Fibroblast of skin of abdomen (primary cell): ENCODE measurements at regions not wholly inside any gene's neighbourhood (a gene's known extent, or its start where the extent isn't known, plus 50 kb on each side); places are given as distances from the start of the nearest gene placed in this dataset.

ENCODE experiments used
- DNase-seq: peaks from one replicate; pipeline ENCODE4 v3.0.0-alpha.2; 2013

DNA sequence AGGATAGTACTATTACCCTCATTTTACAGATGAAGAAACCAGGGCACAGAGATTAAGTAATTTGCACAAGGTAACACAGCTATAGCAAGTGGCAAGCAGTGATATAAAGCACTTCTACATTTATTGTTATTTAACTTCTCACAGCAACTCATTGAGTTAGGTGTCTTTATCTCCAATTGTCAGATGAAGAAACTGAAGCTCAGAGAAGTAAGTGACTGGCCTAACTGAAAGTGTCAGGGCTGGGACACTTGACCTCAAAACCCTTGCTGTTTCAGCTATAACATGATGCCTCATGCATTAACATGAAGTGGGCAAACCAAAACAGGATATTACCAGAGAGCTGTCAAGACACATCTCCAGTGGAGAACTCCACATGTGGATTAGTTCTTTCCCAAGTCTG lies 65.8 kb upstream of the LEKR1 start:
- no peak for DNase-seq

DNA sequence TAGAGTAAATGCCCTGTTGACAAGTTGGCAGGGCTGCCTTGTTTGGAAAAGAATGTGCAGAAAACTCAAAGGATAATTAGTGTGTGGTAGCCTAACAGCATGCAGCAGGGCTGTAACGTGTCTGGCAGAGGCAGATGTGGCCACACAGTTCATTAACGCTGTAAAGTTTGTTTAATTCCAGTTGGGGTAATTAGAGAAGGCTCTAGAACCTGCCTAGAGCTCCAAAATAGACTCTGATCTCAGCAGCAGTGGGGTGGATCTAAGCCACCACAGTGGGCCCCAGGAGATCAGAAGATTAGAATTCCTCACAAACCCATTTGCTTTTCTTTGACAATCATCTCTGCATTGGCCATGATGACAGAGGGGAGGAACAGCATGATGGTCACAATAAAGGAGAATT lies 65.1 kb upstream of the LEKR1 start:
- DNase-seq = no peak

DNA sequence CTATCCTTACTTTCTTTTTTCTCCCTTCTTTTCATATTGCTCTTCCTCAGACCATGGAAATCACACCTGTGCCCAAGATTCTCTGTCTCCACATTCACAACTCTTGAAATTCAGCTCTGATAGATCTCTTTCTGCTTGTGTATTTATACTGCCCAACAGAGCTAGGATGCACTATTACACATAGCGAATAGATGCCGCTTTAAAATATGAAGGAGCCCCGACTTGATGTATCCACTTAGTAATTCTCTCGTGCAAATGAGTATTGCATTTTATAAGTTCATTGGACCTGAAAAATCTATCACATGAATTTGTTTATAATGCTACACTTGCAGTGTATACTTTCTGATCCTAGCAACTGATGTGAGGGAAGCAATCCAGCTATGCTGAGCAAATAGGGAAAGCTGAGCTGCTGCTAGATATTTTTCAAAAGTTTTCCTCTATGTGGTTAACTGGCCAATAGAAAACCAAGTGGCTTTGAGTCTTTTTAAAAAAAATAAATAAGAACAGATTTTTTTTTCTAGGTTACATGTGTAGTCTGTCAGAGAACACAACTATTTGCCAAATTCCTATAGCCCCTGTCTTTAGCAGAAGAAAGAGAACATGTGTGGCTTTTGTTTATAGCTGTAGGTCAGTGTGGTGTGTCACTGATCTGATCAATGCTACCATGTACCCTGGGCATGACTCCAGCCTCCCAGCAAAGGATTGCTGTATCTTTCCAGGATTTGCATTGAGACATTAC lies 64.3 kb upstream of the LEKR1 start:
- peak; percentile 57 for DNase-seq

DNA sequence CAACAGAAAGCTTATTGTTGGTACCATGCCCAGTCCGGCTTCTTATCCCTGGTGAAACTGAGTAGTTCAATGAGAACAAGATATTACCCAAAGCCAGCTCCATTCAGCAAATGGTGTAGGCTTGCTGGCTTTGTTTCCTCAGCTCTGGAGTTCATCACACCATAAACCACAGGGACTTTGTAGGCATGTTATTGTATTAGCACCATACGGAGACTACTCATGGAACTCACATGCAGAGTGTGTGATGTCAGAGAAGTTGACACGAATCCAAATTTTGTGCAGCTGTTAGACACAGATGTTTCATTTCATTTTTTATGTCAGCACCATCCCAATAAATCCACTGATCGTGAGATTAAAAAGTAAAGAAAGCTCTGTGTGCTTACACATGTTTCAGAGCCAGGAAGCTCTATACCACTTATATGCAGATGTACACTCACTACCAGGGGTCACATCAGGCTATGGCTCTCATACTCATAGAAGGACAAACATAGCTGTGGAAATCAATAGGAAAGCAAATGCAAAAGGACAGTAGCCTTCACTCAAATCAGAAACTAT lies 63.4 kb upstream of the LEKR1 start:
- peak; percentile 95 for DNase-seq

DNA sequence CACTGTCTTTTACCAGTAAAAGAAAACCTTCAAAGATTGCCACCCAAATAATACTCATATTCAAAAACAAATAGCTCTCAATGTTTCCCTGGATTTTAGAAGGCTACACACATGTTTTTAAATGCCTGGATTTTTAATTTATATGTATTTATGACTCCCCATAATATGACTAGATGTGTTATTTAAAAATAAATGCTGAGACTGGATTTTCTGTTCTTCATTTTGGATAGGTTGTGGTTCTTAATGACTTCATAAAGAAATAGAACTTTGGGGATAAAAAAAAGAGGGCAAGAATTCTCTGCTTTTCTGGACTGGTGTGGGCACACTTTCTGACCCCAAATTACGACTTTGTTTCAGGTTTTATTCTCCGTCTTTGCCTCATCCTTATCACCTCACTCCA lies 62.8 kb upstream of the LEKR1 start:
- no peak for DNase-seq

DNA sequence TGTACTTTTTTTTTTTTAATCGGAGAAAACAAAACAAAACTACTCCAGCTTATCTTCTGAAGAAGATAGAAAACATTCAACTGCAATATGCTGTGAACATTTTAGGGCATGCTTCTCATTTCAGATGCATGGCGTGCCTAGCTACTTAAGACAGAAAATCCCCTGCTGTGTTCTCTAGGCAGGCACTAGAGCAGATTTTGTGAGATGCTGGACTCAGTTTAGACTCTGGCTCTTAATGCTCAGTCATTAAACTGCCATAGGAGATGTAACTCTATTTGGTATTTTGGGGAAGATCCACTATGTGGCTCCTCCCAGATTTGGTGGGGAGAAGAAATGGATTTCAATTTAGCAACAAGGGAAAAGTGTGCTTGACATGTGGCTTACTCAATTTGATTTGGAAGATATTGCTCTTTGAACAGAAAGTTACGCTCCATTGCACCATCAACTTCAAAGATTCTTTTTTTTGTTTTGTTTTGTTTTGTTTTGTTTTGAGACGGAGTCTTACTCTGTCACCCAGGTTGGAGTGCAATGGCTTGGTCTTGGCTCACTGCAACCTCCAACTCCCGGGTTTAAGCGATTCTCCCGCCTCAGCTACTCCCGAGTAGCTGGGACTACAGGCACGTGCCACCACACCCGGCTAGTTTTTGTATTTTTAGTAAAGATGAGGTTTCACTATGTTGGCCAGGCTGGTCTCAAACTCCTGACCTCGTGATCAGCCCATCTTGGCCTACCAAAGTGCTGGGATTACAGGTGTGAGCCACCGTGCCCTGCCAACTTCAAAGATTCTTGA lies 62.0 kb upstream of the LEKR1 start:
- no peak for DNase-seq

DNA sequence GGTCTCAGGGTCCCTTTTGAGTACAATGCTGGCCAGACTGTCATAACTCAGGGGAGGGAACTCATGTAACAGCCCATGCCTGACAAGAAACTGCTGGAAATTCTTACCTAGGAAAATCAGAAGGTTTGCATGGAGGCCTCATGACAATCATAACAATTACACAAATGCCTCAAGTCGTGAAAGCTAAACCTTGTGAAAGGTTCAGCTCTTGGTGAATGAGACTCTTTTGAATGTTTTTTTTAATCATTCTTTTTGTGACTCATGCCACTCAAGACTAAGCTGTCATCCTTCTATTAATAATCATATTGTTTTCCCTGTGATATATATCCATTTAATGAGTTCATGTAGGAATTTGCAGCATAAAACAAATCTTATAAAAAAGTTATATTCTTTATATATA lies 61.4 kb upstream of the LEKR1 start:
- no peak for DNase-seq

DNA sequence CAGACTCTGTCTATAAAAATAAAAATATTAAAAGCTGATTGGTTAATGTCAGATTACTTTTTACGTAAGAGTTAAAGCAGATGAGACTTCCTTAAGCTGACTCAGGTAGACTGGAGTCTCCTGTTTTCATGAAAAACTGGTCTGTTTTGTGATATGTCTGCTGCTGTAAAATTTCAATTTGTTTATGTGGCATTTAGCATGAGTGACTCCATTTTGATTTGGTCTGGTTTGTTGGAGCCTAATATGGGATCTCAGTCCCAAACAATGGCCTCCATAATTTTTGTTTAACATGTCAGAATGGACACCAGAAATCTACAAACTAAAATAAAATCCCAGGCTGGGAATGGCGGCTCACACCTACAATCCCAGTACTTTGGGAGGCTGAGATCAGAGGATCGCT lies 57.8 kb upstream of the LEKR1 start:
- no peak for DNase-seq

DNA sequence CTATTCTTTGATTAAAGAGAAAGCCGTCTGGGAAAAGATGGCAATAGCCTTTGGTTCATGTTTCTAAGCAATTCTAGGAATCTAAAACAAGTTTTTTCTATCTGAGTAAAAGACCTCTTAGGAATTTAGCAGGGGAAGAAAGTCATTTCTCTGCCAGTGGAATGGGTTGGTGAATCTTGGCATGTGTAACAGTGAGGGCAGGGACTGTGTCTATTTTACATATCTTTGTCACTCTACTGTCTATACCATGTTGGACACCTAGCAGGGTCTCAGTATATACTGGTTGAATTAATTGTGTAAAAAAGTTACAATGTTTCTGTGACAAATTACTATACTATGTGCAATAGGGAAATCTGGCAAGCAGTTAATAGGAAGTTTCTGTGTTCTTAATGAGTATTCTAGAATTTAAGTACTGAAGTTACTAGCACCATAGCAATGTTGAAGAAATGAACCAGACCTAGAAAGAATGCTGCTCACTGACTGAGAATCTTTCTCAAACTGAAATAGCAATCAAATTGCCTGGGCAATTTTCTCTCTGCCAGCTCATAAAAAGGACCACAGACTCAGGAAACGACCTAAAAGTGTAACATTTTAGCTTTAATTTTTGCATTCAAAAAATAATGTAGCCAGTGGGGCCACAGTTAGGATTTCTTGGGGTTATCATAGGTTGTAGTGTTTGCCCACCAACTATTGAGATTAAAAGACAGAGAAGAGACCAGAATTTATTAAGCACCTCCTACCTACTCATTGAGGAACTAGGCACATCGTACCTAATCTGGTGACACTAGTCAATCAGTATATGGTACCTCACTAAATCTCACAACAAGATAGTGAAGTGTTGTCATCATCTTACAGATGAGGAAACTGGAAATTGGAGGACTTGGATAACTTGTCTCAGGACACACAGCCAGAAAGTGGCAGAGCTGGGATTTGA lies 56.2 kb upstream of the LEKR1 start:
- peak; percentile 40 for DNase-seq

DNA sequence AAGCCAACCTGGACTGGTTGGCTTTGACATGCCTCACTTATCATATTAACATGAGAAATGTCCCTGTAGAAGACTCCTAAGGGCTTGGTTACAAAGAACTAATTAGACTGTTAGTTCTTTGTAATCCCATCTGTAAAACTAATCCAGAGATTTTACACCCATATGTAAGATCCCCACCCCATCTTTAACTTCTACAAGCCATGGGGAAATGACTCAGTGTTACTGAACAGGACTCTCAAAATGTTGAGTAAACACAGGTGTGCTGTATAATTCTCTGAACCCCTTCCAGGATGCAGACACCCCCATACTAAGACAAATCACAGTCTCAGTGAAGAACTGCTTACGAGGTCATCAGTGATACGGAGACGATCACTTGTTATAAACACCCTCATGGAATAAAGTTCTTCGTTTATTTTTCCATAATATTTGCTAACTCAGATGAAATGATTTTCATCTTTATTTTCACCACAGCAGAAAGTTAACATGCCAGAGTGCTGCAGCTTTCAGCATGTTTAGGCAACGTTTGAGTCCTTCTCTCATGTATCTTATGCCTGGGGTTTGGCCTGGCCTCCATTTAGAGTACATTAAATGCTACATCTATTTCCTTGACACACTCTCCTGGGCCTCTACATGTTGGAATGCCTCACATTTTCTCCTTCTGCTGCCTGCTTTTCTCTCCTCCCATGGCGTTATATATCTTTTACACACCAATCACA lies 55.3 kb upstream of the LEKR1 start:
- DNase-seq = no peak

DNA sequence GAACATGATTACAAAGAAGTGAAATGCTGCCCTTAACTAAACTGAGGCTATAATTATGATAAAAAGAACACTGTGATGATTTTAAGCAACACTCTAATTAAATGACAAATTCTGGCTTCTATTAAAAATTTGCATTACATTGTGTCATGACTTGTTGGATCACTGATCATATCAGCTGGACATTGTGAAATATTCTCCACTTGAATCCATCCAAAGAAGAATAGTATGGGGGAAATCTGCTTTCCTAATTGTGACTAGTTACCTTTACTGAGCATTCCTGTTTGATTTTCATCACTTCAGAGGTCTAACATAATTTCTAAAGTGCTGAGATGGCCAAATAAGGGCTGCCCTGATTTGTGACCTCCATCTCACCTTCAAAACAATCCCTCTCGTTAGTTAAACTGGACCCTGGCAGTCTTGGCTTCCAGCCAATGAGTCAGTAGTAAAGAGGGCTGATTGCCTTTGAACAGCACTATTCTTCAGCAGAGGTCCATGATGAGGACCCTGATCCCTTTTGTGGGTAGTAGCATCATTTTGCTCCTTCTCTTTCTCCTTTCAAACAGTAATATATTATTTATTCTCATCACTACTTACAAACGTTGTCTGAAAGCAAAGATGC lies 53.5 kb upstream of the LEKR1 start:
- no peak for DNase-seq

DNA sequence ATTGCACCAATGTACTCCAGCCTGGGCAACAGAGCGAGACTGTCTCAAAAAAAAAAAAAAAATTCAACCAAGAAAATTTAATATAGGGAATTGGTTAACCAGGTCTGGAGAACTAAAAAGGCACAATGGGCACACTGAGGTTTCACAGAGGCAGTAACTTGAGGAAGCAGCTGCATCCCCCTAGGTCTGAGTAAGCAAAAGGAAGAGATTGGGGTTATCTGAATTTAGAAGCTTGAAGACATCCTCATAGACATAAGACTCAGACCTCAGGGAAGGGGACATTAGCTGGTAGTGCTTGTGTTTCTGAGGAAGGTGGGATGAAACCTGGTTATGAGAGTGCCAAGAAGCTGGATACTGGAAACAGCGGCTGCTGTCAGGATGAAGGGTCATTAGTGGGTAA lies 50.1 kb upstream of the LEKR1 start:
- no peak for DNase-seq
